SK-N-MC (cell line): ENCODE measurements at regions not wholly inside any gene's neighbourhood (a gene's known extent, or its start where the extent isn't known, plus 50 kb on each side); places are given as distances from the start of the nearest gene placed in this dataset.

Experiments used
- DNase-seq: peaks from one replicate; pipeline ENCODE4 v3.0.0-alpha.2; 2011; ENCODE audit warnings: low read depth, low spot score
- H3K27ac ChIP-seq: fragments of 200-600 bp; sonication (generic); 2 replicates; pipeline ENCODE4 v1.5.1; 2016; ENCODE audit warnings: mixed run types
- H3K36me3 ChIP-seq: fragments of 200-600 bp; sonication (generic); 2 replicates; pipeline ENCODE4 v1.6.1; 2017; ENCODE audit warnings: antibody characterized with exemption, low read length, mixed read lengths; ENCODE audit not compliant: insufficient read depth
- H3K4me3 ChIP-seq: fragments of 200-600 bp; sonication (generic); 2 replicates; pipeline ENCODE4 v1.5.1; 2016
- H3K9ac ChIP-seq: fragments of 200-600 bp; sonication (generic); 2 replicates; pipeline ENCODE4 v1.8.0; 2017; ENCODE audit warnings: mixed run types, mixed read lengths; ENCODE audit not compliant: insufficient read length
- H3K9me3 ChIP-seq: fragments of 200-600 bp; sonication (generic); 2 replicates; pipeline ENCODE4 v1.6.1; 2017; ENCODE audit warnings: low read depth, mild to moderate bottlenecking, antibody characterized with exemption, low read length, moderate library complexity, mixed read lengths
- EZH2 ChIP-seq: fragments of 200-600 bp; sonication (generic); IDR thresholded peaks from one replicate; pipeline ENCODE4 v1.6.1; 2017; ENCODE audit warnings: antibody characterized with exemption
- FOXP2 ChIP-seq: optimal IDR thresholded peaks from 2 replicates; pipeline ENCODE3; 2011; ENCODE audit warnings: mild to moderate bottlenecking, moderate library complexity; ENCODE audit not compliant: insufficient read depth; ENCODE audit errors: extremely low read length, control extremely low read depth
- POLR2AphosphoS5 ChIP-seq: IDR thresholded peaks from 2 replicates; pipeline ENCODE4 v1.6.1; 2012; ENCODE audit warnings: mild to moderate bottlenecking, low read depth, low read length, borderline replicate concordance

DNA sequence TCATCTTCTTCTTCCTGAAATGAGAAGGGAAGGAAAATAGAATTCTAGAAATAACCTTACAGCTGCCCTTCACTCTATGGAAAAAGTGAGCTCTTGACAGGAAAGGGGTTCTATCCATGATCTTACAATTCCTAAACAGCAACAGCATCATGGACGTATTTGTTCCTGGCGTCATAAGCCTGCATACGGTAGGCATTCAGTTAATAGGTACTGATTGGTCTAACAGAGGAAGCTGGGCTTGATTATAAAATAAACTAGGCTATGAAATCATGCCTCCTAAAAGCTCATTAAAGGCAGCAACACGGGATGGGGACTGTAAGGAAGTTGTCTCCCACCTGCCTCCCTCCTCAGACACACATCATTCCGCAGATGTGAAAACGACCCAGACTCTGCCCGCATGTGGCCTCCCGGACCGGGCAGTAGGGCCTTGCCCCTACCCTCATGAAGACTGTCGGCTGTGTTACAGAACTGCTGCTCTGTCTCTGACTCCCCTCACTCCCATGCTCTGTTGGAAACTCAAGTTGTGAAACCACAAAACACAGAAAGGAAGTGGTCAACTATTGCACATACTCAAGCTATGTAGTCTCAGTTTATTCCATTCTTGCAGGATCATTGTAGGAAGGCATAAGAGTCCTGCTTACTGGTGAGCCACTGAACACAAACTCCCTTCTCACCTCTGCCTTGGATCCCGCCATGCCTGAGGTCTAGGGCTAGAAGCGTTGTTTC, 129.8 kb downstream of the DLEU7 start:
- Histone ChIP-seq H3K4me3 (no peak overlapping the region), H3K27ac (no peak overlapping the region)
- TF ChIP-seq EZH2 (no peak), POLR2AphosphoS5 (no peak), FOXP2 (no peak)

DNA sequence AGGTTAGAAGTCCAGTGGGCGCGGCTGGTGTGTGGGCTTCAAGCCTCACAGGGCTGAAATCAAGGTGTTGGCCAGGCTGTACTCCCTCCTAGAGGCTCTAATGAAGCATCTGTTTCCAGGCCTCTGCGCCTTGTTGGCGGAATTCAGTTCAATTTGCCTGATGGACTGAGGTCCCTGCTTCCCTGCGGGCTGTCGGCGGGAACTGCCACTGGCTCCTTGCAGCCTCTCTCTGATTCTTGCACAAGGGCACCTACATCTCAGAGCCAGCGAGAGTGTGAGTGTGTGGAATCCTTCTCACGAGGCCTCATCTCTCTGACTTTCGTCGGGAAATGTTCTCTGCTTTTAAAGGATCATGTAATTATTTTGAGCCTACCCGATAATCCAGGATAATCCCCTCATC, 128.6 kb downstream of the DLEU7 start:
- no peaks in the 10 kb centered on the region for H3K36me3 ChIP-seq
- H3K9me3 ChIP-seq, result no peaks in the 10 kb centered on the region
- DNase-seq, result no peak
- no peak overlapping the region for H3K4me3 ChIP-seq
- no peak for TF ChIP-seq EZH2
- TF ChIP-seq FOXP2, result no peak
- TF ChIP-seq POLR2AphosphoS5, result no peak
- H3K27ac ChIP-seq, result no peak overlapping the region
- no peak overlapping the region for H3K9ac ChIP-seq

More for the DNA sequence above, 129.8 kb downstream of the DLEU7 start:
- H3K9me3 ChIP-seq, result no peaks in the 10 kb centered on the region
- H3K36me3 ChIP-seq, result no peaks in the 10 kb centered on the region
- no peak overlapping the region for H3K9ac ChIP-seq
- DNase-seq, result no peak

DNA sequence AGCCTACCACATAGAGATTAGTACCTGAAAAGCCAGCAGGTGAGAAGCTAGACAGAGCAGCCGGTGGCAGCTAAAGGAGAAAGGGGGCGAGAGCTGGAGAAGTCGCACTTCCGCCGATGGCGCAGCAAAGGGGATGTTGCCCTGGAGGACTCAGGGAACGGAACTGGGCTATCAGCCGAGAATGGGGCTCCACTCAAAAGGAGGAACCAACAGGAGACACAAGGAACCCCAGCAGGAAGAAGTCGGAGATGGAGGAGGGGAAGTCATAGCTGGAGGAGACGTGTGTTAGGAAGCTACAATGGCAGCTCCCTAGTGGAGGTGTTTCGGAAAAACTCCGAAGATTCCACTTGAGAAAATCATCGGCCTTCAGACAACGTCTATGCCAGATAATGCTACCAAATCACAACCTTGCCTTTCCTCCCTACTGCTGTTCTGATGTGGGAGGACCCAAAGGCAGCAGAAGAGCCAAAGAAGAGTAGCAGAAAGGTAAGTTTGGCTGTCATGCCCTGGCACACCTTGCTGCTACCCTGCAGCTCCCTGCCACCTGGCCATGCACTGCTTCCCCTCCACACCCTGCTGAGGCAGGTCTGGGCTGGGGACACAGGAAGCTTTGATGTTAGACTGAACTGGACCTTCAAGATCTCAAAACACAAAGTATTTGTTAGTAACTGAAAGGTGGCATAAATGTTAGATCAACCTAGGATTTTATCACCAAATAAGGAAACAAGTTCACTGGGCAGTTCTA, 127.9 kb downstream of the DLEU7 start:
- H3K9me3 ChIP-seq, result no peaks in the 10 kb centered on the region
- H3K27ac ChIP-seq, result no peak overlapping the region
- H3K9ac ChIP-seq, result no peak overlapping the region
- no peak for TF ChIP-seq FOXP2
- TF ChIP-seq POLR2AphosphoS5, result no peak
- no peak for TF ChIP-seq EZH2
- H3K36me3 ChIP-seq, result no peaks in the 10 kb centered on the region
- DNase-seq, result no peak
- no peak overlapping the region for H3K4me3 ChIP-seq

DNA sequence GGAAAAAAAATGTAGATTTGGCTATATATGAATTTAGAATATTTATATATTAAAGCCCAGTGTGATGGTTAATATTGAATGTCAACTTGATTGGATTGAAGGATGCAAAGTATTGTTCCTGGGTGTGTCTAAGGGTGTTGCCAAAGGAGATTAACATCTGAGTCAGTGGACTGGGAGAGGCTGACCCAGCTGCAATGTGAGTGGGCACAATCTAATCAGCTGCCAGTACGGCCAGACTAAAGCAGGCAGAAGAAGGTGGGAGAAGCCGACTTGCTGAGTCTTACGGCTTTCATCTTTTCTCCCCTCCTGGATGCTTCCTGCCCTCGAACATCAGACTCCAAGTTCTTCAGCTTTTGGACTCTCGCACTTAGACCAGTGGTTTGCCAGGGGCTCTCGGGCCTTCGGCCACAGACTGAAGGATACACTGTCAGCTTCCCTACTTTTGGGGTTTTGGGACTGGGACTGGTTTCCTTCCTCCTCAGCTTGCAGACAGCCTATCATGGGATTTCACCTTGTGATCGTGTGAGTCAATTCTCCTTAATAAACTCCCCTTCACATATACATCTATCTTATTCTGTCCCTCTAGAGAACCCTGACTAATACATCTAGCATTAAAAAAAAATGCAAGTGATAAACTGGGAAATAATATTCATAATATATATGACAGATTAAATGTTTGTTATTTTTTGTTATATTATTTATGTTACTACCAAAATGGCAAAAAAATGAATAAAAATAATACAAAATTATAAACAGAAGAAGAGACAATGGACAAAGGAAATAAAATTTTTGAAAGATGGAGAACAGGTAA, 122.4 kb downstream of the DLEU7 start:
- TF ChIP-seq EZH2, result no peak
- TF ChIP-seq POLR2AphosphoS5, result no peak
- no peak for TF ChIP-seq FOXP2
- no peaks in the 10 kb centered on the region for H3K9me3 ChIP-seq
- H3K4me3 ChIP-seq, result no peak overlapping the region
- H3K36me3 ChIP-seq, result no peaks in the 10 kb centered on the region
- no peak for DNase-seq
- H3K9ac ChIP-seq, result no peak overlapping the region
- H3K27ac ChIP-seq, result no peak overlapping the region

DNA sequence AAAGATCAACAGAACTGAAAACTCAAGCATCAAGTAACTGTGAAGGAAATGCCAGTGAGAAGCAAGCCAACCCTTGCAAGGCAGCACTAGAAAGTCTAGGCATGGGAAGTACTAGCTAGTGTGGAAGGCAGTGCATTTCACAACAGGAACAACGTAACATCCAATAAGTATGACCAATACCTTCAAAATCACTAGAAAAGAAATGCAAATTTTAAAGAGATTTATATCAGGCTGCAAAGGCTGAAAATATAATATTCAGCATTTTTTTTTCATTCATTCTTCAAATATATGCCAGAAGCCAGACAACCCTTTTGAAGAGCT, 121.9 kb downstream of the DLEU7 start:
- no peak for DNase-seq
- Histone ChIP-seq H3K27ac (no peak overlapping the region), H3K9me3 (no peaks in the 10 kb centered on the region), H3K36me3 (no peaks in the 10 kb centered on the region), H3K9ac (no peak overlapping the region), H3K4me3 (no peak overlapping the region)
- TF ChIP-seq POLR2AphosphoS5 (no peak), EZH2 (no peak), FOXP2 (no peak)

DNA sequence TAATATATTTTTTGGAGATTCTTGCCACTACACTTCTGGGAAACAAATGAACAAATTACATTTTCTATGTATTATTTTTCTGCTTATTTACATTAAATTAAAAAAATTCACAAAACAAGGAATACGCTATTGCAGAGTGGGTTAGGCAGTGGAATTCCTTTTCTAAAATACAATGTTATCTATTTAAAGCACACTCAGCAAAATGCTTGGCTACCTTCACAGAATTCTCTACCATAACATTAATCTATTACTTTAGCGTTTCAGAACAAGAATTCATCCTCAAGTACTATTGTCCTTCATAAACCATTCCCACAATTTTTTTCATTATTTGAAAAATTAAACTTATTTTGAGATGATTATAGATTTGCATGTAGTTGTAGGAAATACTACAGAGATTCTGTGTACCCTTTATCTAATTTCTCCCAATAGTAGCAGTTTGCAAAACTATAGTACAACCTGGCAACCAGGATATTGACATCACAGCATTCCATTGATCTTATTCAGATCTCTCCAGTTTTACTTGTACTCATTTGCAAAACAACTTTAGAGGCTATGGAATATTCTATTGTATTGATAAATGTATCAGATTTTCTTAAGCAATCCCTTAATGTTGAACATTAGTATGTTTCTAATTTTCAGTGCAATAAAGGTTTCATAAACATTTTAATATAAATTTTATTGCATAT, 120.9 kb downstream of the DLEU7 start:
- no peaks in the 10 kb centered on the region for H3K9me3 ChIP-seq
- TF ChIP-seq EZH2, result no peak
- no peak for TF ChIP-seq FOXP2
- H3K36me3 ChIP-seq, result no peaks in the 10 kb centered on the region

DNA sequence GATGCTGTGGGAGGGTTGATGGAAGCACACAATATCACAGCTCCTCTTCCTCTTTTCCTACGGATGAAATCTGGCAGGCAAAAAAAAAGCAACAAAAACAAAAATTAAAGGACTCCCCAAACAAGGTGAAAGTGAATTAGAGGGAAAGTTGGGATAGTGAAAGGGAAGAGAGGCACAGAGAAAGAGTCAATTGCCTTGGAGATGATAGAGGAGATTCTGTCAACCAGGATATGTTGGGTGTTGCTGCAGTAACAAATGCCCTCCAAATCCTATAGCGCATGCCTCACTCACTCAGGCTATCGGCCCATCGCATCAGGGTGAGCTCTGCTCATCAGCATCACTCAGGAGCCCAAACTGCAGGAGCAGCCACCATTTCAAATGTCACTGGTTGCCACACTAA, 119.1 kb downstream of the DLEU7 start:
- H3K9me3 ChIP-seq, result 0 out of 2 replicates have a peak, but pooled peaks cover 2% of the 10 kb centered on the region
- no peaks in the 10 kb centered on the region for H3K36me3 ChIP-seq
- no peak overlapping the region for H3K27ac ChIP-seq

More for the DNA sequence above, 120.9 kb downstream of the DLEU7 start:
- H3K4me3 ChIP-seq, result no peak overlapping the region
- DNase-seq, result no peak
- H3K9ac ChIP-seq, result no peak overlapping the region
- no peak overlapping the region for H3K27ac ChIP-seq

DNA sequence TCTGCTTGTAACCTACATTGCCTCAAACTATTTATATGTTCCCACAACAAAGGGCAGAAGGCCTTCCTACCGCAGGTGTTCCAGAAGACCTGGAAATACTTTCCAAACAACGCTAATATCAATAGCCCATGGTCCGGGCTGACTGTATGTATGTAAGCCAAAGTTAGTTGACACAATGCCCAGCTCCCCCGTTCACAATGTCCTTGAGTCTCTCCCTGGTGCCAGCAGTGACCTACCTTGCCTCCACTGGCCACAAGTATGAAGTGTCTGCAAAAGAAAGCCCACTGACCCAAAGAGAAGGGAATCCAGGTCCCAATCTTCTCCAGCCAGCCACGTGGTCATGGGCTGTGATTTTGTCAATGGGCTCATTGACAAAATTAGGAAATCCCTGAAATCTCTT, 118.6 kb downstream of the DLEU7 start:
- Histone ChIP-seq H3K36me3 (no peaks in the 10 kb centered on the region), H3K9ac (no peak overlapping the region), H3K27ac (no peak overlapping the region), H3K9me3 (0 out of 2 replicates have a peak, but pooled peaks cover 2% of the 10 kb centered on the region), H3K4me3 (no peak overlapping the region)
- DNase-seq, result no peak
- TF ChIP-seq FOXP2 (no peak), EZH2 (no peak), POLR2AphosphoS5 (no peak)

More for the DNA sequence above, 119.1 kb downstream of the DLEU7 start:
- Histone ChIP-seq H3K9ac (no peak overlapping the region), H3K4me3 (no peak overlapping the region)
- no peak for DNase-seq
- no peak for TF ChIP-seq FOXP2
- no peak for TF ChIP-seq POLR2AphosphoS5
- TF ChIP-seq EZH2, result no peak
